HG03432 (cell line): ENCODE measurements at regions not wholly inside any gene's neighbourhood (a gene's known extent, or its start where the extent isn't known, plus 50 kb on each side); places are given as distances from the start of the nearest gene placed in this dataset.
"Not testable (repeated sequence)": the region's sequence is repeated elsewhere in the genome, so short reads cannot be mapped to it uniquely, and the experiment has no call there.

ENCODE experiments used
- ATAC-seq: cut with Tn5 transposase; IDR thresholded peaks from one replicate; pipeline ENCODE4 v1.9.1; 2021; ENCODE audit warnings: mild to moderate bottlenecking, moderate library complexity; ENCODE audit not compliant: unreplicated experiment

DNA sequence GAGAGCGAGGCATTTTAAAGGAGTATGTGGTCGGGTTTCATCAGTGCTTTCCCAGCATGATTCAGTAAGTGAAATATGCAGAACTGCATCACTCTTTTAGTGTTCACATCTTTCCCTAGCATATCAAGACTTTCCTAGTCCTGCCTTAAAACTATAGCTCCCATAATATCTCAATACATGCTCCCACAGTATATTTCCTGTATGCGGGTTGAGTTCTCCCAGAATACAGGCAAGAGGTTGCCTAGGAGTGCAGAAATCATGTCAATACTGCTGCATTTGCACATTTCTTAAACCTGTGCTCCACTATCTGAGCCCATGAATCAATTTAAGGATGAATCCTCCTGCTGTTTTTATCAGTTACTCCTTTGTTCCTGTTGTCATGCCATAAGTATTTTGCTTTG lies 386.6 kb upstream of the SLC35B3 start:
- no peak for ATAC-seq

DNA sequence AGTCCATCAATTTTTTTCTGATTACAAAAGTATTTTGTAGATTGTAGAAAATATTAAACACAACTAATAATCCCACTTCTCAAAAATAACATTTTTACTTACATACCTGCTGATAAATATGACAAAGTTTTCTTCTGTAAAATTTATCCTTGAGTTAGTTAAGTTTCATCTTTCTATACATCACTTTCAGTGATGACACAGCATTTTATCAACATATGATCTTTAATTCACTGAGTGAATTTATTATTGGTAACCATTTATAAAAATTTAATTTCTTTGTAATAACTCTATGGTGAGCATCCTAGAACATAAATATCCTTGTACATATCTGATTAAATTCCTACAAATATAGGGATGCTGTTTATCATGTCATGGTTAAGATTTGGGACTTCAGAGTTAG lies 385.0 kb upstream of the SLC35B3 start:
- ATAC-seq, result no peak

DNA sequence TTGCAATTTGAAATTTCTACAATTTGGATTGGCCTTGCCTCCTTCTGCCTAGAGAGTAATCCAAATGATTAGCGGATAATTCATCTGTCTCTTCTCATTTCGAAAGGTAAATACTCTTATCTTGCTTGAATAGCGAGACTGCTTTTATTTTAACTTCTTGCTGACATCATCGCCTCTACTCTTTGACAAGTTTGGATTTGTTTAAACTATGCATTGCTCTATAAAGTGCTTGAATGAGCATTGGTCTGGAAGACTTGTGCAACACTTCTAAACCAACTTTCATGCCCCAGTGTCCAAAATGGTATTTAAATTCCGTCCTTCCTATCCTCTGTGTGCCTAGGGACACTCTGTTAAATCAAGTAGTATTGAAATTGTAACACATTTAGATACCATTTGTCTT lies 384.1 kb upstream of the SLC35B3 start:
- ATAC-seq, result no peak

DNA sequence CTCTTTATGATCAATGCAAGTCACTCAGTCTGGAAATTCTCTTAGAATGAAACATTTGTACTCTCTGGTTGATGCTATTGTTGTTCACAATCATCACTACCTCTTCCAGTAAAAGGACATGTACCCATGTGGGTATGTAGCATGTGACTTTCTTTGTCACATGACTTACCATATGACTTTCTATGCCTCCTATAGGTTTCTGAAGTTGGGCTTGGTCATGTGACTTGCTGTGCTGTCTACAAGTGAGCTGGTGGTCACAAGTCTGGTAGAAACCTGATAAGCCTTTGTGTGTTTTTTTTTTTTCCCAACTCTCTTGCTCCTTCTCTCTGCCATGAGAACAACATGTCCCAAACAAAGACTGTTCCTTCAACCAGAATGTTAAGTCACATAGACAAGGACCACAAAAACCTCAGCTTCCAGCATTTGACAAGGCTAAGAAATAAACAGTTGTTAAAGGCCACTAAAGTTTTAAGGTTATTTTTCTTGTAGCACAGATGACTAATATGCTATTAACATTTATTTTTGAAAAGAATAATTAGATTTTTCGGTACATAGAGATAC lies 379.2 kb upstream of the SLC35B3 start:
- ATAC-seq, result no peak

DNA sequence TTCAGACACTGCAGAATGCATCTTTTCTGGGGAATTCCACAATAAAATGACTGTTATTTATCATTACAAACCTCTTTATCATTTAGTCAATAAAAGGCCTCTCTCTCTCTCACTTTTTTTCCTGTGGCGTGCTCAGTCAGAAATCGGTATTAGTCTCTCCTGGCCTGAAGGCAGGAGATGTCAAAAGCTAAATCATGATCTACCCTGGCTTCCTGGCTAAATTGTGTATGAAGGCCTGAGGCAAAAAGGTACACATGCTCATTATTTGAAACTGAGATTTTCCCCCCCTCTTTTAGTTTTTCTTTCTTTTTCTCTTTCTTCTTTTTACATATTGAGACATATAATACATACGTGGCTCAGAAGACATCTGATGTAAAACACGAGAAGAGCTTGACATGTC lies 375.0 kb upstream of the SLC35B3 start:
- ATAC-seq, result no peak

DNA sequence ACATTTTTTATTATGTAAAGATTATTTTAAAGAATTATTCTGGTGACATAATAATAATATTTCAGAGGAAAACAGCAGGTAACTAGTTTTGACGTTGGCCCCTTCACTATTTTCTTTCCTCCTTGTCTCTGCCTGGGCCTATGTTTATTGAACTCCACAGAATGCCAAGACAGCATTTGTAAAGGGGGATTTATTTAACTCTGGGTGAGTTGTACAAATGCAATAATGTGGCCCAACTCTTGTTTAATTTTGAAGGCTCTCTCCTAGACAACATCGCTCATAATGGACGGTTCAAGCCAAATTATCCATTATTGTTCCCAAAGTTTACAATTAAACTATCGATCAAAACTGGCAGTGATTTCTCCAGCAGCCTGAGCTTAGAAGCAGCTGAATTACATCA lies 374.3 kb upstream of the SLC35B3 start:
- ATAC-seq, result no peak

DNA sequence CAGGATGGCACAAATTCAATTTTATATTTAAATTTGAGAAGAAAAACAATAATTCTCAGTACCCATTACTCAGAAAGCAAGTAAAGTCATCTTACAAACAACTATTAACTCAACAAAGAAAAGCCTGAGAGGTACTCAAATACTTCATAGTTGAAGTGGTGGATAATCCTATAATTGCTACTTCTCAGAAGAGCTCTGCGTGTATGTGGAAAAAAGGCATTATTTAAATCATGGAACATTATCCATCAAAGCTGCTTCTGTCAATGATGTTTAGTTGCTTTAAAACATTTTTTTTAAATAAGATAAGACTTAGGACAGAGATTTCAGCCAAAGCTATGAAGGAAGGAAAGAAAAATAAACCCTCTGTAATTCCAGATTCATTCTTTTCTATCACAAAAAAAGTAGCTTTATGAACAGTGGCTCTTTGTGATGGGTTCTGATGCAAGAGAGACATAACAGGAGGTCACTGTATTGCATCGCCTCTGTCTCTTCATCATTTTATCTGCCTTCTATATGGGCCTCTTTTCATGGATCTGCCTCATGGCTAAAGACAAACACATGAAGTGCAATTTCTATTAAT lies 367.9 kb upstream of the SLC35B3 start:
- ATAC-seq, result no peak

DNA sequence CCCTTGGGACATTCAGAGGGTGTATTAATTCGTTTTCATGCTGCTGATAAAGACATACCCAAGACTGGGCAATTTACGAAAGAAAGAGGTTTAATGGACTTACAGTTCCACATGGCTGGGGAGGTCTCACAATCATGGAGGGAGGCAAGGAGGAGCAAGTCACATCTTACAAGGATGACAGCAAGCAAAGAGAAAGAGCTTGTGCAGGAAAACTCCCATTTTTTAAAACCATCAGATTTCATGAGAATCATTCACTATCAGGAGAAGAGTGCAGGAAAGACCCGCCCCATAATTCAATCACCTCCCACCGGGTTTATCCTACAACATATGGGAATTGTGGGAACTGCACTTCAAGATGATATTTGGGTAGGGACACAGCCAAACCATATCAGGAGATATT lies 367.1 kb upstream of the SLC35B3 start:
- ATAC-seq, result not testable (repeated sequence)

DNA sequence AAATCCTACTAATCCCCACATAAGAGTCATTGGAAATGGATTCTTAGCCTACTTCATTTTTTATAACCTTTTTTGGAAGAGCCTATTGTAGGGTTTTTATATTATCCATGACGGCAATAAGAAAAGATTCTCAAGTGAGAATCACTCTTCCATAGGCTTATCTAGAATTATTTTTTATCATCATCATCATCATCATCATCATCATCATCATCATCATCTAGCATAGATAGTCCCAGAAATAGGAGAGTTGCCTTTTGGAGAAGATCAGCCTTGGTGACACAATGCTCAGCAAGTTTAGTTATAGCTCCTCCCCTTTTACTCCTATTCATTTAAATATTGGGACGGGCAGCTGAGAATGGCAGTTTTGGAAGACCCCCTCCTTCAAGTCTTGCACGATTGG lies 359.1 kb upstream of the SLC35B3 start:
- ATAC-seq, result no peak

DNA sequence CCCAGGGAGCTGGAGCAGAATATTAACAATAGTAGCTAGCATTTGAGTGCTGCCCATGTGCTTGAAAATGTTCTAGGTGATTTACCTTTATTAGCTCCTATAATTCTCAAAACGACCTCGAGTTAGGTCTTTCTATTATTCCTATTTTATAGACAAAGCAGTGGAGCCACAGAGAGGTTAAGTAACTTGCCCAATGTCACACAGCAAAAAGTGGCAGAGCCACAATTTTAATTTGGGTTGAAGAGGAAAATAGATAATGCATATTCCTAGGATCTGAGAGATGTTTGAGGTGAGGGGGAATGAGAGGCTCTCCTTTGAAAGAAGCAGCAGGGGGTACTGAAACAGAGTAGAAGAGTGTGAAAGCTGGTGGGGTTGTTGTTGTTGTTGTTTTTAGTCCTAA lies 354.5 kb upstream of the SLC35B3 start:
- no peak for ATAC-seq

DNA sequence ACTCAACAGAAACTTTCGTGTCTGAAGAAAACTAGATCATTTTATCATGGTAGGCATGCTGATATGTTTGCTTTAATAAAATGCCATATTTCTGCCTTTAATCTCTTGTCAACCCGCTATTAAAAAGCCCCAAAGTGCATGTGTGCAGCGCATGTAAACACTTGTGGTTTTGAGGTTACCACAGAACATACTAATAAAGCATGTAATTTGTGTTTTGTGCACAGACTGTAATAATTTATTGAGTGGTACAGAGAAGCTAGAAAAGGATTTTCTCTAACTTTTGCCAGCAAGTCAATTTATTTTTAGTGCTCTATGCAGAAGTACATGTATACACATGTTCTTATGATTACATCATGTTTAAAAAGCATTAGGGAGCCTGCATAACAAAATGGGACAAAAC lies 349.9 kb upstream of the SLC35B3 start:
- ATAC-seq, result no peak

DNA sequence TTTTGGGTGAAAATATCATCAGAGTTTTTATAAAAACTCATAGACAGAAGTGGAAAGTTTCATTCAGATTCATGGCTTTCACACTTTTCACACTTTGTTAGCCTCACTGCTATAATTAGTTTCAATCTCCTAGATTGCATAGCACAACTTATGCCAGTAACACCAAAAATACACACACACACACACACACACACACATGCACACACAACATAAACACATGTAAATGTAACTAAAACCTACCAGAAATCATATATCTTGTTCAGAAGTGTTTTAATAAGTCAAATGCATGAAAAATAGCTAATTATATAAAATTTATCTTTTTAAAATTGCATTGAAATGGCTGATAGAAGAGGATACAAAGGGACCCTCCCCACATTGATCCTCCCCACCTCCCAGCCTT lies 347.8 kb upstream of the SLC35B3 start:
- ATAC-seq, result no peak

DNA sequence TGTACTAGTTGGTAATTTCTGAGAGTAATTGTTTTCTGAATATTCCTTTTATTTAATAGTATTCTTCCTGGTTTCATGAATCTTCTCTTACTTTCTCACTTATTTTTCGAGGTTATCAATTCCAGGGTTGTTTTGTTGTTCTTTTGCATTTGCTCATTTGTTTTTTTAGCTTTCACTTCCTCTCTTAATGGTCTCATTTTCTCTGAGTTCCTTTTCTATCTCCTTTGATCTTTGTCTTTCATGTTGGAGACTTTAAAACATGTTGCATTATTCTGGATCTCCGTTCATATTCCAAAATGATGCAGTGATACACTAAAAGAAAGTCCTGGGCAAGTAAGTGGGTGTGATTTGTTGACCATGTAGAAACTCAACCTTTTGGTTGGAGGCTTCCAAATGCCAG lies 345.3 kb upstream of the SLC35B3 start:
- ATAC-seq, result no peak

DNA sequence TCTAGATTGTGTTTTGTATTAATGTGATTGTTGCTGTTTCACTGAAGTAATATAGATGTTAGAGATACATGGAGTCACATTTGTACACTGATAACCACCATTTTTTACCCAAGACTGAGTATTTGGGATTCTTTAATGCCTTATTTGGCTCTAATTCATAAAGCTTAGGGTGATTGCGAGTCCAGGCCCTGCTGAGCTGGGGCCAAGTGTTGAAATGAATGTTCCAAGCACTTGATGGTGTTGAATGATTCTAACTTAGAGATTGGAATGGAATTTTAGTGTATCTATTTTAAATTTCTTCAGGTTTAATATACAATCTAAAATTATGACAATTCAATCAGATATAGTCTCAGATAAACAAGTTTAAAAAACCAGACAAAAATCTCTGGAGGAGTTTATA lies 329.4 kb upstream of the SLC35B3 start:
- no peak for ATAC-seq

DNA sequence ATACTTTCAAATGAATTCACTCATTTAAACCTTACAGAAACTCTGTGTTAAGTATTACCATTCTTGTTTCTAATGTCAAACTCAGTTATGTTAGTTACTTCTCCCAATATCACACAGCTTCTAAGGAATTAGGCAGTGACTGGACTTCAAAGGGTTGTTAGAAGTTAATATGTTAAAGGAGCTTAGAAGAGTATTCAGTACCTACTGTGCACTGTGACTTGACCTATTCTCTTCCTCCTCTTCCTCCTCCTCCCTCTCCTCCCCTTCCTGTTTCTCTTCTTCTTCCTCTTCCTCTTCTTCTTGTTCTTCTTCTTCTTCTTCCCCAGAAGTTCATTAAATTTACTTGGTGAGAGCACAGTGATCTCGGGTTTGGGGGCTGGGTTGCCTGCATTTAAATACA lies 325.6 kb upstream of the SLC35B3 start:
- no peak for ATAC-seq

DNA sequence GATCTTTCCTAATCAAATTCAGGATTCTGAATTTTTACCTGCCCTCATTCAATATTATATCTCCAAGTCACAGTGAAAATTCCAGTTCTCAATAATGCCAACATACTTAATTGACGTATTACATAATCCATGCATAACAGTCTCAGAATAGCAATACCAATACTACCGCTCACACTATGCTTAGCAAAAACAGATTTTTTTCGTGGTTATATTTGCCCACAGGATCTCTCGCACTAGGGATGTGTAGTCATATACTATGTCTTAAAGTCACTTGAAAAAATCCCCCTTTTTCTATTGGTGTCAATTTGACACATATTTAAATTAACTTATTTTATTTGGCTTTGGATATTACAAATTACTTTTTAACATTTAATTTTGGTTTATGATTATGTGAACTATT lies 323.1 kb upstream of the SLC35B3 start:
- ATAC-seq, result no peak

DNA sequence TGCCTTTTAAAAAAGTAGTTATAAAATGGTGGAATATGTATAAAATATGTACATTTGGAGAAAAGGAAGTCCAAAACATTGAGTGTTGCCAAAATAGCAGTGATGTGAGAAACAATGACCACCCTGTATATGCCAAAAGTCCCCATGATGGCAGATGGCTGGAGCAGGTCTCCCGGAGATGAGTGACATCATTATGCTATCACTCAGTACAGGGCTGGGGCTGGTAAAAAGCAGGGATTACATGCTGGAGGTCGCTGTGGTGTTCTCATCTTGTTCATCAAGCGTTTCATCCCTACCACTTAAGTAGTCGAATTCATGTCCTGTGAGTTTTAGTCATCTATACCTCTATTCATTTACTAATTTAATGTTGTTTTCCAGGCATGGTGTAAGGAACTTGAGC lies 315.3 kb upstream of the SLC35B3 start:
- no peak for ATAC-seq

DNA sequence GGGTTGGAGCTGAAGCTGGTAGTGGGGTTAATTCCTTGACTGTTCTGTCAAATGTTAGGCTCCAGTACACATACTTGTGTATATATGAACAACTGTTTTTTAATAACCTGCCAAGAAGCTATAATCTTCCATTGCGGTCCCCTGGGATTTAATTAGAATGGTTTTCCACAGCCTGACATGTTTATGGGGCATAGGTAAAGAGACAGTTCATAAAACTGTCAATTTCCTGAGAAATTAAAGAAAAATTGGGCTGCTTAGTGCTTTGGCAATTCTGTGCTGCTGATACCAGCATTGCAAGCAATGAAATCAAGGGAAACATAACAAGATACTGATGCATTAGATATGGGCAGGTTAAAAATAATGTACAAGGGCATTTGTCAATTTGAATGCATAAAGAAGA lies 314.1 kb upstream of the SLC35B3 start:
- no peak for ATAC-seq

DNA sequence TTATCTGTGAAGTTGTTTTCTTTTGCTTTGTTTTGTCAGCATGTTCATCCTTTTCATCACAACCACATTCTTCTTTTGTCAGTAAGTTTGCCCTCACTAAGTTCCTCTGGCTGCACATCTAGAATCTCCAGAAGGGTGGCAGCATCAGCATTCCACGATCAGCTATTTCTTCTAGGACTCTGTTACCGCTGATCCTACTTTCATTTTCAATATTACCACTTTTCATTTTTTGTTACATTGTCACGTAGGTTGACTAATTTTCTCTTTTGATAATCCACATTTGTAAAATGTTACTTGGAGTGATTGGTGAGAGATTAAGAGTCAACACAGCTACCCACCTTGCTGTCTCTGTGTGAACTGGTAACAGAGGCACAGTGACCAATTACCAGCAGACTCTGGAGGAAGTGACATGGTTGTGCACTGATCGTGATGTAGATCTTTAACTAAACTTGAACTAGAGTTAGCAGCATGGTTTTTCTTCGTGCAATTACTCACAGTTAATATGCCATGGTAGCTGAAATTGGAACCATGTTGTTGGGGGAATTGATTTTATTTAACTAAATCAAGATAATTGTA lies 307.9 kb upstream of the SLC35B3 start:
- ATAC-seq, result peak; percentile 90

DNA sequence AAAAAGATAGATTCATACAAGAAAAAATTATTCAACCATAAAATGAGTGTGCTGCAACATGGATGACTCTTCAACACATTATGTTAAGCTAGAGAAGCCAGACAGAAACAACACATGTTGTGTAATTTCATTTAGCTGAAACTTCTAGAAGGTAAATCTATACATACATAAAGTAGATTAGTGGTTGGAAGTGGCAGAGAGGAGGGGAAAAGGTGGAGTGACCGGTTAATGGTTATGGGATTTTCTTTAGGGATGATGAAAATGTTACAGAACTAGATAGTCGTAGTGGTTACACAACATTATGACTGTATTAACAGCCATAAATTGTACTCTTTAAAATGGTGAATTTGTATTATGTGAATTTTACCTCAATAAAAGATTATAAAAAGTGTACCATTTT lies 304.1 kb upstream of the SLC35B3 start:
- ATAC-seq, result no peak

DNA sequence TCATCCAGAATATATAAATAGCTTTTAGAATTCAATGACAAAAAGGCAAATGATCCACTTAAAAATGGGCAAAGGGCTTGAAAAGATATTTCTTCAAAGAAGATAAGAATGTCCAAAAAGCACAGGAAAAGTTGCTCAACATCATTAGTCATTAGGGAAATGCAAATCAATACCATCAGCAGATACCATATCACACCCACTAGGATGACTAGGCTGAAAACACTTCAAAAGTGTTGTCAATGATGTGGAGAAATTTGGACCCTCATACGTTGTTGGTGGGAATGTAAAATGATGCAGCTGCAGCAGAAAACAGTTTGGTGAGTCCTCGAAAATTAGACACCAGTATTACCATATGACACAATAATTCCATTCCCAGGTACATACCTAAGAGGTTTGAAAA lies 303.6 kb upstream of the SLC35B3 start:
- ATAC-seq, result no peak

DNA sequence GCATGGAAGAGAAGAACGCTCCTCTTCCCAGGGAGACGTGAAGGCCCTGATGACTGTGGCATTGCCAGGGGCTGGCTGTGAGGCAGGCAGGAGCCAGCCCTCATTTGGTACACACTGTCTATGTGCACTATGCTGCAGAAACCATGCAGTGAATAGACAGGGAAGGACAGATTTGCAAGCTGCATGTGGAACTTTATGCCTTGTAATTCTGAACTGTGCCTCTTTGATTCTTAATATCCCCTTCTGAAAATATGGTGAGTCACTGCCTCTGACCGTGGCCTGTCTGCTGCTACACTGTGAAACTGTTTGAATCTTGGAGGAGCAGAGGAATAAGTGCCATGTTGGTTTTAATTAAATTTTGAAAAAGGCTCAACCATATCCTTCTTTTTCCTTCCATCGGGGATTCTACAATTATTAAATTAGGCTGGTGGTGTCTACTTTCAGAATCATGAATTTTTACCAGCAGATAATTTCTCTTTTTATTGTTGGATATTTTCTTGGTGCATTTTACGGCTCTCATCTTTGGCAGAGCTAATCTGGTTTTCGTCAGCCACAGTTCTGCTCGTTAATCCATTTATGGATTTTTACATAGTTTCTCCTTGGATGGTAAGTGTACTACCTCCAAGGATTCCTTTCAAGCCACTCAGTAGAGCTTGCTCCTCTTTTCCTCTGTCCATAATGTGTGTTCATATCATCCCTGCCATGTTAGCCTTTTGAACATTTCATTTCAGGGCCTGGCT lies 301.0 kb upstream of the SLC35B3 start:
- peak; percentile 42 for ATAC-seq
